ENCODE measurements at regions not wholly inside any gene's neighbourhood (a gene's known extent, or its start where the extent isn't known, plus 50 kb on each side); places are given as distances from the start of the nearest gene placed in this dataset.

DNA sequence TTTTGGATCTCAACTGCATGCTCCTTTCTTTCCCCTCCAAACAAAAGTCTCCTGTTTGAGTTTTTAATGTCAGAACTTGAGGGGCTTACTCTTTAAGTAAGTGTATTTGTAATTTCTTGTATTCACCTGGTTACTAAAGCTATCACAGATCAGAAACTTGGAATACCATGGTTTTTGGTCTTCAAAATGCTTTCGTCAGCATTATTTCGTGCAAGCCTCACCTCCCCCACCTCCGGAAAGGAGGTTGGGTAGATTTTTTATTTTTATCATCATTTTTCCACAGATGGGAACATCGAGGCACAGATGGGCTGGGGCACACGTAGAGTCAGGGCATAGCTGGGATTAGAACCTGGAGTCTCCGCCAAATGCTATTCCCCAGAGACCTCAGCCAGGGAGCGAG lies 100.7 kb downstream of the IER5 start:
- DNase-seq (no peak), ATAC-seq (no peak)
- intact Hi-C loops (cut with DNase I): loop anchor here in 1 of 2 donors (2.0 kb wide), 1 partner anchor 234 kb away; no protein-coding TSS in a partner anchor
- peaks cover 0 to 5% of the 10 kb centered on the region in 2 donors for H3K4me1 ChIP-seq
- TF ChIP-seq CTCF (IDR thresholded peaks at IDR 0.05): no peak
- H3K27ac ChIP-seq: no peak overlapping the region
- H3K4me3 ChIP-seq: no peak overlapping the region
- H3K36me3 ChIP-seq: no peaks in the 10 kb centered on the region
- H3K27me3 ChIP-seq: peaks cover 0 to 26% of the 10 kb centered on the region in 2 donors
- H3K9me3 ChIP-seq: no peaks in the 10 kb centered on the region

DNA sequence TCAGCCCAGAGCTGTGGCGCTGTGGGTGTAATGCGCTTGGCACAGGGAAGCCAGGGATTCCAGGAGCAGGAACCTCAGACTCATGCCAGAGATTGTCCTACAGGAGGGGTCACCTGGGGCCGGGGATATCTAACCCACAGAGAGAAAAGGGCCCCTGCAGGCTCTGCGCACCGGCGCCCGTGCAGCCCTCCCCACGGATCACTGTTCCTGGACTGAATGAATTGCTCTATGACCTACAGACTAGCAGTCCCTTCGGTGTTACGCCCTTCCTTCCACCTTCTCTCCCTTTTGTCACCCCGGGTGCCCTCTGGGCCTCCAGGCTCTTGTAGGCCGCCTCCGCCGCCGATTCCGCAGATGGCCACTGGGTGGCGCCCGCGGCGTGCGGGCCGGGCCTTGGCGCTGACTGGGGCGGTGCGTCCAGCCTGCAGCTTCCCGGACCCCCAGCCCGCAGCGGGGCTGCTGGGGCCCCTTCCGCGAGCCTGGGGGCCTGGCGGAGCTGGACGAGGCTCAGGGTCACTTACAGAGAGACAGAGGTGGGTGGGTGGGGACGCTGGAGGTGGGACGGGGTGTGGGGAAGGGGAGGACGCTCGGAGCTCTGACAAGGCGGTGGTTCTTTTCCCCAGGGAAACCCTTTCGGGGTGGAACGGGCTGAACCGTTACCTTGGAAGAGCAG lies 101.3 kb downstream of the IER5 start:
- Histone ChIP-seq H3K9me3 (no peaks in the 10 kb centered on the region), H3K27ac (no peak overlapping the region), H3K36me3 (no peaks in the 10 kb centered on the region), H3K27me3 (peaks cover 0 to 26% of the 10 kb centered on the region in 2 donors), H3K4me3 (no peak overlapping the region), H3K4me1 (peaks cover 0 to 5% of the 10 kb centered on the region in 2 donors)
- intact Hi-C loops (cut with DNase I): loop anchor here in 1 of 2 donors (2.0 kb wide), 1 partner anchor 233 kb away; no protein-coding TSS in a partner anchor
- ATAC-seq (peak; percentile 98), DNase-seq (peak in 3 of 4 donors; percentile 49 to 93 (median 72))
- peak; percentile 91 to 97 for TF ChIP-seq CTCF (IDR thresholded peaks at IDR 0.05)

DNA sequence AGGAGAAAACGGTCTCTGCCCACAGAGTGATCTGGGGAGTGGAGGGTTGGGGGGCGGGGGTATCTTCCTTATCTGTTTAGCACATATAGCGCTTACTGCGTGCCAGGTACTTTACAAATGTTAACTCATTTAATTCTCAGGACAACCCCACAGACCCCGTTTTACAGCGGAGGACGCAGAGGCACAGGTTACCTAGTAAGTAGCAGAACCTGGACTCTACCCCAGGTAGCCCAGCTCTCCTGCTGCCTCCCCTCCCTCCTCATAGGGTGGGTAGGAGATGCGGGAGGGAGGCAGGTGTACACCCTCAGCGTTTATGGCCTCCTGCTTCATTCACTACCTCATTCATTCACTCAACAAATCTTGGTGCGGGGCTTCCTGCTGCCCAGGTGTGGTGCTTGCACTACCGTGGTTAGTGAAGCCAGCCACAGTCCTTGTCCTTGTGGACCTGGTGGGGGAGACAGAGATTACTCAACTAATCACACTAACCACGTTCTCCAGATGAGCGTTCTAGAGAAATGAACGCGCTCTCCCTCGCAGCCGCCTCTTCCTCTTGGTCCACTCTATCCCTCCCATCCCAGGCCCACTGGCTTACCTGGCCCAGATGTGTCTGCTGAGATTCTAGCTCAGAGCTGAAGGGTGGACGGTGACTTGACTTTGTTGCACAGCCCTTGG lies 102.0 kb downstream of the IER5 start:
- no peak overlapping the region for H3K4me3 ChIP-seq
- no peak for ATAC-seq
- H3K9me3 ChIP-seq: no peaks in the 10 kb centered on the region
- intact Hi-C loops (cut with DNase I): no loop called here
- H3K36me3 ChIP-seq: no peaks in the 10 kb centered on the region
- DNase-seq: no peak
- no peak for TF ChIP-seq CTCF (IDR thresholded peaks at IDR 0.05)
- no peak overlapping the region for H3K27ac ChIP-seq
- H3K27me3 ChIP-seq: peaks cover 0 to 26% of the 10 kb centered on the region in 2 donors
- H3K4me1 ChIP-seq: peaks cover 0 to 5% of the 10 kb centered on the region in 2 donors

DNA sequence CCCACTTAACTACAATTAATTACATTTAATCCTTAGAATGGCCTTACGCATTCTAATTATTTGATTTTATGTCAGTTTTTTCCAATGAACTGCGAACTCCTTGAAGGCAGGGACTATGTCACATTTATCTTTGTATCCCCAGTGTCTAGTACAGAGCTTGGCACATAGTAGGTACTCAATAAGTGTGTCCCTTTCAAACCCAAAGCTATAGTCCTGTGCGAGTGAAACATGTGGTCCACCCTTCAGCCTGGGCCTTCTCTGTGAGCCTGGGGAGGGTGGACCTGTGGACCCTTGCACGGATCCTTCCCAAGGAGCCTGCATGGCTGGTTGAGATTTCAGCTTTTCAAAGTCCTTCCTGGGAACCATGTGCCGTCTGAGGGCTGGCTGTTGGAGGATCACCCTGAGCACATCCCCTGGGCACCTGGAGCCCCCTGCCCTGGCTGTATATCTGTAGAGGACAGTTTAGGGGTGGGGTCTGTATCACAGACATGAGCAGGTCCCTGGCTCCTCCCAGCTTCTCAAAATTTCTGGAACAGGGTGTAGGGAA lies 103.1 kb downstream of the IER5 start:
- ATAC-seq (no peak), DNase-seq (no peak)
- no peak for TF ChIP-seq CTCF (IDR thresholded peaks at IDR 0.05)
- Histone ChIP-seq H3K4me1 (peaks cover 0 to 5% of the 10 kb centered on the region in 2 donors), H3K27me3 (peaks cover 0 to 26% of the 10 kb centered on the region in 2 donors), H3K4me3 (no peak overlapping the region), H3K27ac (no peak overlapping the region), H3K36me3 (no peaks in the 10 kb centered on the region), H3K9me3 (no peaks in the 10 kb centered on the region)
- intact Hi-C loops (cut with DNase I): no loop called here

DNA sequence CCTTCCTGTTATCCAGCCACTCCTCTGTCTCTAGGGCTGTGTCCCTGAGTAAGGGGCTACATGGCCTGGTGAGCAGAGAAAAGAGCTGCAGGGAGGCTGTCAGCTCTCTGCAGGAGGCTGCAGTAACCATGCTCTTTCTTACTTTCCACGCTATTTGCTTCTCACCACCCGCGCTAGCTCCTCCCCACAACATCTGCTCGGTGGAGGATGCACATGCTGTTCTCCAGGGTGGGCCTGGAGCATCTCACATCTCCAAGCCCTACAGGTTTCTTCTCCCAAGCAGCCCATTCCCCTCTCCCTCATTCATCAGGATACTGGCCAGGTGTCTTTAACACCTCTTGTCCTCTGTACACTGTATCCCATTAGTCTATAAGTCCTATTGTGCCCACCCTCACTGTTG lies 103.8 kb downstream of the IER5 start:
- H3K9me3 ChIP-seq: no peaks in the 10 kb centered on the region
- no peak overlapping the region for H3K27ac ChIP-seq
- ATAC-seq (no peak), DNase-seq (no peak)
- H3K4me1 ChIP-seq: peaks cover 0 to 5% of the 10 kb centered on the region in 2 donors
- no peaks in the 10 kb centered on the region for H3K36me3 ChIP-seq
- no peak for TF ChIP-seq CTCF (IDR thresholded peaks at IDR 0.05)
- no peak overlapping the region for H3K4me3 ChIP-seq
- intact Hi-C loops (cut with DNase I): no loop called here
- H3K27me3 ChIP-seq: peaks cover 0 to 22% of the 10 kb centered on the region in 2 donors
